ENCODE measurements at regions not wholly inside any gene's neighbourhood (a gene's known extent, or its start where the extent isn't known, plus 50 kb on each side); places are given as distances from the start of the nearest gene placed in this dataset.
A peak's percentile ranks its signal among the peaks of the same experiment; 100 is the strongest.

DNA sequence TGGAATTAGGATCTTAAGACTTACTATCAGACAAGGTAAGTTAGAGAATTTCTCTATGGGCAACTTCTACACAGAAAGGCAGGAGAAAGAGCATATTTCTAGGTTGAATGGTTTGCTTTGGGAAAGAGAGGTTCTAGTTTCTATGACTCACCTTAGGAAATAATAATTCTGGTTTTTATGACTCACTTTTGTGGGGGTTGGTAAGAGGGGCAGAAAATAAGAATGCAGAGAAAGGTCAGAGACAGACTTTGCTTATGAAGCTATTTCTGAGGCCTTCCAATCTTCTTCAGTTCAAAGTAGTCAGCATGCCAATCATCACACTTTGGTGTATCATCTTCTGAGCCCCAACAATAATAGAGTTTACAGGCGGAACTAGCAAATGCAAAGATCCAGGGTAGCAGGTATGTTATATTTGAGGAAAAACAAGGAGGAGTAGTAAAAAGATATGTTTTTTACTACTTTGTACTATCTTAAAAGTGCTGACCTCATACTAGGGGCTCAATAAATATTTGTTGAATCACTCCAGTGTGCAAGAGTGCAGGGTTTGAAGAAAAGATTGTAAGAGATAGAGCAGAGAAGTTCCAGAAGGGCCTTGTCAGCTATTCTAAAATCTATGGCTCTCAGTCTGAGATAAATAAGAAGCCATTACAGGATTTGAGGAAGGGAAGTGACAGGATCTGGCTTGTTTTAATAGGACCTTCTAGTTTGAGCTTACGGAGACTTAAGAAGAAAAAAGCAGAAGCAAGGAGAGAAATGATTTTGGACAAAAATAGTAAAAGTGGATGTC, 56.7 kb upstream of the LRFN5 start:
- no peaks in the 10 kb centered on the region for H4K20me1 ChIP-seq (ENCODE audit: control insufficient read depth, extremely low read depth, insufficient read depth, low read length)
- no peaks in the 10 kb centered on the region for H3K4me1 ChIP-seq (ENCODE audit: control insufficient read depth, extremely low read depth, insufficient read depth, low read length)
- H3K36me3 ChIP-seq (ENCODE audit: control insufficient read depth, insufficient read depth, low read length): no peaks in the 10 kb centered on the region
- TF ChIP-seq CTCF (conservative IDR thresholded peaks at IDR 0.05 in 1 of 2, IDR thresholded peaks at IDR 0.05 in 1 of 2; ENCODE audit: low read depth in 1 of 2, low read length in 2 of 2): no peak
- no peak for TF ChIP-seq EZH2 (IDR thresholded peaks at IDR 0.05; ENCODE audit: low read length, missing control alignments)
- no peak overlapping the region for H3K27ac ChIP-seq (ENCODE audit: insufficient read depth, low read length)
- no peak overlapping the region for H2AFZ ChIP-seq (ENCODE audit: low read length)
- H3K4me2 ChIP-seq (ENCODE audit: extremely low read depth, insufficient read depth, low read length): no peak overlapping the region
- DNase-seq (ENCODE audit: low read depth in 2 of 2): peak; percentile 51 to 61
- no peaks in the 10 kb centered on the region for H3K27me3 ChIP-seq (ENCODE audit: control insufficient read depth, insufficient read depth, low read length)
- H3K4me3 ChIP-seq (replicated peaks in 1 of 4; ENCODE audit: control extremely low read depth in 1 of 4, insufficient read depth in 1 of 4, low read depth in 3 of 4, low read length in 4 of 4): no peak overlapping the region
- no peaks in the 10 kb centered on the region for H3K9me3 ChIP-seq (ENCODE audit: control insufficient read depth, insufficient read depth, low read depth, low read length)
- H3K79me2 ChIP-seq (ENCODE audit: control insufficient read depth, insufficient read depth, low read length): no peaks in the 10 kb centered on the region
- no peak overlapping the region for H3K9ac ChIP-seq (ENCODE audit: insufficient read depth, low read length)

DNA sequence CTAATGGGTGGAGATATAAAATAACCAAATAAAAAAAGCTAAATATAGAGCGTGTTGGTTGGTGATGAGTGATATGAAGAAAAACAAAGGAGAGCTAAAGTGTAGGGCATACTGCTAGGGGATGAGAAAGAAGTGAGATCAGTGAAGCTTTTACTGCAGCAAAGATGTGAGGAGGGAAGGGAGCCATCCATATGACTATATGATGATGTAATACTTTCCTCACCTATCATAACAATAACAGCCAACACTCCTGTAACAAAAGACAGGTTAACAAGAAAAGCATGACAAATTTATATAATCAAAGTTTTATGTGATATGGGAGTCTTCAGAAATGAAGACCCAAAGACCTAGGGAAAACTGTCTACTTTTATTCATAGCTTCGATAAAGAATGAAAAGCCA, 57.4 kb upstream of the LRFN5 start:
- Histone ChIP-seq H3K9ac (ENCODE audit: insufficient read depth, low read length) (no peak overlapping the region), H3K4me2 (ENCODE audit: extremely low read depth, insufficient read depth, low read length) (no peak overlapping the region), H3K36me3 (ENCODE audit: control insufficient read depth, insufficient read depth, low read length) (no peaks in the 10 kb centered on the region), H2AFZ (ENCODE audit: low read length) (no peak overlapping the region), H3K79me2 (ENCODE audit: control insufficient read depth, insufficient read depth, low read length) (no peaks in the 10 kb centered on the region), H3K27ac (ENCODE audit: insufficient read depth, low read length) (no peak overlapping the region), H3K9me3 (ENCODE audit: control insufficient read depth, insufficient read depth, low read depth, low read length) (no peaks in the 10 kb centered on the region), H4K20me1 (ENCODE audit: control insufficient read depth, extremely low read depth, insufficient read depth, low read length) (no peaks in the 10 kb centered on the region), H3K27me3 (ENCODE audit: control insufficient read depth, insufficient read depth, low read length) (no peaks in the 10 kb centered on the region), H3K4me1 (ENCODE audit: control insufficient read depth, extremely low read depth, insufficient read depth, low read length) (no peaks in the 10 kb centered on the region), H3K4me3 (replicated peaks in 1 of 4; ENCODE audit: control extremely low read depth in 1 of 4, insufficient read depth in 1 of 4, low read depth in 3 of 4, low read length in 4 of 4) (no peak overlapping the region)
- DNase-seq (ENCODE audit: low read depth in 2 of 2): peak in 1 of 2 donors; percentile 7
- no peak for TF ChIP-seq CTCF (conservative IDR thresholded peaks at IDR 0.05 in 1 of 2, IDR thresholded peaks at IDR 0.05 in 1 of 2; ENCODE audit: low read depth in 1 of 2, low read length in 2 of 2)
- no peak for TF ChIP-seq EZH2 (IDR thresholded peaks at IDR 0.05; ENCODE audit: low read length, missing control alignments)

DNA sequence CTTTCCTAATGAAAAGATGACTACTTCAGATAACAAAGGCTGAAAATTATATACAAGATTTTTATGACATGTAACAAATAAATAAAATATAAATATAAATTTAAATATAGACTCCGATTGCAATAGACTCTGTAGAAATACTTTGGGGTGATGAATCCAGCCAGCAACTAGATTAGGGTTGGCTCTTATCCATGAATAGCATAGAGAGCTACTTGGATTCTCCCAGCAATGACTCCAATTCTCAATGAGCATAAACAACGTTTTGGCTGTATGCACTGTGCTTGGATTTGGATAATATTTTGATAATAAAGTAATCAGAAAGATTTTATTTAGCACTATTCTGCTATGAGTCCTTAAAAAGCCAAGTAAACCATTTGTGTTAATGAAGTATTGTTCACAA, 58.0 kb upstream of the LRFN5 start:
- Histone ChIP-seq H3K79me2 (ENCODE audit: control insufficient read depth, insufficient read depth, low read length) (no peaks in the 10 kb centered on the region), H3K9ac (ENCODE audit: insufficient read depth, low read length) (no peak overlapping the region), H2AFZ (ENCODE audit: low read length) (no peak overlapping the region), H4K20me1 (ENCODE audit: control insufficient read depth, extremely low read depth, insufficient read depth, low read length) (no peaks in the 10 kb centered on the region), H3K9me3 (ENCODE audit: control insufficient read depth, insufficient read depth, low read depth, low read length) (no peaks in the 10 kb centered on the region), H3K36me3 (ENCODE audit: control insufficient read depth, insufficient read depth, low read length) (no peaks in the 10 kb centered on the region), H3K27ac (ENCODE audit: insufficient read depth, low read length) (no peak overlapping the region), H3K4me2 (ENCODE audit: extremely low read depth, insufficient read depth, low read length) (no peak overlapping the region), H3K4me3 (replicated peaks in 1 of 4; ENCODE audit: control extremely low read depth in 1 of 4, insufficient read depth in 1 of 4, low read depth in 3 of 4, low read length in 4 of 4) (no peak overlapping the region), H3K4me1 (ENCODE audit: control insufficient read depth, extremely low read depth, insufficient read depth, low read length) (no peaks in the 10 kb centered on the region), H3K27me3 (ENCODE audit: control insufficient read depth, insufficient read depth, low read length) (no peaks in the 10 kb centered on the region)
- no peak for TF ChIP-seq CTCF (conservative IDR thresholded peaks at IDR 0.05 in 1 of 2, IDR thresholded peaks at IDR 0.05 in 1 of 2; ENCODE audit: low read depth in 1 of 2, low read length in 2 of 2)
- no peak for TF ChIP-seq EZH2 (IDR thresholded peaks at IDR 0.05; ENCODE audit: low read length, missing control alignments)
- DNase-seq (ENCODE audit: low read depth in 2 of 2): peak; percentile 25 to 64

Data from fibroblast of lung (primary cell).